ENCODE measurements at regions not wholly inside any gene's neighbourhood (a gene's known extent, or its start where the extent isn't known, plus 50 kb on each side); places are given as distances from the start of the nearest gene placed in this dataset.
"Not testable (repeated sequence)": the region's sequence is repeated elsewhere in the genome, so short reads cannot be mapped to it uniquely, and the experiment has no call there.

DNA sequence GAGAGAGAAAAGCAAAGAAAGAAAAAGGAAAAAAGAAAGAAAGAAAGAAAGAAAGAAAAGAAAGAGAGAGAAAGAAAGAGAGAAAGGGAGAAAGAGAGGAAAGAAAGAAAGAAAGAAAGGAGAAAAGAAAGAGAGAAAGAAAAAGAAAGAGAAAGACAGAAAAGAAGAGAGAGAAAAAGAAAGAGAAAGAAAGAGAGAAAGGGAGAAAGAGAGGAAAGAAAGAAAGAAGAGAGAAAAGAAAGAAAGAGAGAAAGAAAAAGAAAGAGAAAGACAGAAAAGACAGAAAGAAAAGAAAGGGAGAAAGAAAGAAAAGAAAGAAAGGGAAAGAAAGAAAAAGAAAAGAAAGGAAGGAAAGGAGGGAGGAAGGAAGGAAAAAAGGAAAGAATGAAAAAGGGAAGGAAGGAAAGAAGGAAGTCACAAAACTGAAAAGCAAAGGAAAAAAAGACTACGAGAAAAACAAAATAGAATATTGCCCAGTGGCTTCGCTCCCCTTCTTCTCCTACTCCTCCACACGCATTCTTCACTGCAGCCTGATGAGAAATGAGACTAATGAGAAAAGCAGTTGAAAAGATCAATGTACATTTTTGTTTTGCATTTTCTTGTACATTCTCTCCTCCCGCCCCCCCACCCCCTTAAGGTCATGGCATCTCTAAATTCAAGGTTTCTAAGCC, 170.0 kb downstream of the SOD2 start:
- DNase-seq (ENCODE audit: low spot score) = no peak

DNA sequence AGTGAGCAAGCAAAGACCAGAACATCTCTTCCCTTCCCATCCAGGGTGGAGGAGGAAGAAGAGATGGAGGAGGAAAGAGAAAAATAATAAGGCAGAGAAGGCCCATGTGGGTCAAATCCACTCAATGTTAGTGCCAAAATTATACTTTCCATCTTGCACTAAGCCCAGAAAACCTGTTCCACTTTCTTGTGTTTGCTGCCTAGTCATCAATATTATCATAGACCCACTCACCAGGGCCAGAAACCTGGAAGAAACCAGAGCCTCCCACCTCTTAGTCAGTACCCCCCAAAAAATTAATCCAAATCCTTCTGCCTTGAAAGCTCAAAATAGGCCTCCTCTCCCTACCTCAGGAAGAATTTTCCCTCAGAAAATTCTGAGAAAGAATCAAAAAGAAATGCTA, 171.1 kb downstream of the SOD2 start:
- DNase-seq (ENCODE audit: low spot score) = no peak

DNA sequence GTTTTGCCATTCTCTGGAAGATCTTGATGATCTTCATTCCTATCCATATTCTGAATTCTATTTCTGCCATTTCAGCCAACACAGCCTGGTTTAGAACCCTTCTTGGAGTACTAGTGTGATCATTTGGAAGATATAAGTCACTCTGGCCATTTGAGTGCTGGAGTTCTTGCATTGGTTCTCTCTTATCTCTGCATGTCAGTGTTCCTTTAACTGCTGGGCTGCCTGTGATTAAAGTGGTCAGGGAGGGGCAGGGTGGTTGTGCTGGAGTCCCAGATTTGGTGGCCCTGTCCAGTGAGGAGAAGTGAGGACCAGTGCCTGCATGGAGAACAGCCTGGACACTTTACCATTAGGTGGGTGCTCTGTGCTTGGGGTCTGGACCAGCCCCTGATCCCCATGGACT, 173.0 kb downstream of the SOD2 start:
- DNase-seq (ENCODE audit: low spot score) = no peak

DNA sequence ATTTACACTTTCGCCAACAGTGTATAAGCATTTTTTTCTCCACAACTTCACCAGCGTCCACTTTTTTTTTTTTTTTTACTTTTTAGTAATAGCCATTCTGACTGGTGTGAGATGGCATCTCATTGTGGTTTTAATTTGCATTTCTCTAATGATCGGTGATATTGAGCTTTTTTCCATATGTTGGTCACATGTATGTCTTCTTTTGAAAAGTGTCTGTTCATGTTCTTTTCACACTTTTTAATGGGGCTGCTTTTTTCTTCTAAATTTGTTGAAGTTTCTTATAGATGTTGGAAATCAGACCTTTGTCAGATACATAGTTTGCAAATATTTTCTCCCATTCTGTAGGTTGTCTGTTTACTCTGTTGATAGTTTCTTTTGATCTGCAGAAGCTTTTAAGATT, 177.2 kb downstream of the SOD2 start:
- DNase-seq (ENCODE audit: low spot score) = not testable (repeated sequence)

DNA sequence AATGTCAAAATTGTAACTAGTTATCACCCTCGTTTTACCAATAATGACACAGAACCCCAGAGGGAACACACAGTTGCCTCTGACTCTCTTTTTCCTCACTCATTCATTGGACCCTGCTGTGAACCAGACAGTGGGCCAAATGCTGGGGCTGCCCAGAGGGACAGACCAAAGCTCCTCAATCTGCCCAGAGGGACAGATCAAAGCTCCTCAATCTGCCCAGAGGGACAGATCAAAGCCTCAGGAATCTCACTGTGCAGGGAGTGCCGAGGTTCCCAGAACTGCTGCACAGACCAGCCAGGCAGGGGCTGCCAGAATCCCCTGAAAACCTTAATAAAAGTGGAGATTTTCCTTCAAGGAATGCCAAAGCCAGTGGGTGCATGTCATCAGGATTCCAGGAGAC, 179.1 kb downstream of the SOD2 start:
- DNase-seq (ENCODE audit: low spot score) = no peak

DNA sequence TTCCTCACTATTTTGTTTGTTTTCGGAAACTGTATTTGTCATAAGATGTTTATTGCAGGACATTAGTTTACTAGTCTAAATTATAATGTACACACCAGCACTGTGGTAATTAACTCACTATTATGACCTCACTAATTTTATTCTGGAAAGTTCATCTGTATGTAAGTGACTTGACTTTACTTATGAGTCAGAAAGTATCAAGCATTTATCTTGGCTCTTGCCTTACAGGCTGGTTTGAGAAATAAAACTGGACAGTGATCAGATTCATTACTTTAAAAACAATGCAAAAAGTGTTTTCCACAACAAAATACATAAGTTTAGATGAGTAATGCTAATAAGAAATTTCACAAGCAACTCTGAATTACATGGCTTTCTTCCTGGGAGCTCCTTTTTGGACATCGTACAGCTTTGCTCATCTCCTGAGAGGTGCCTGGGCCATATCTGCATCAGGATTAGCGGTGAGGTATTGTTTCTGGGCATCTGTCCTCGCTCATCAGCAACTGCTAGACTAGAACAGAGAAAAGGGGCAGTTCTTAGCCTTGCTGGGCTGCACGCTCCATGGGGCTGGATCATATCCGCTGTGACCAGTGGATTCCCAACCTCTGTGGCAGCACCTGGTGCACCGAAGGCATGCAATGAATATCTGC, 179.8 kb downstream of the SOD2 start:
- no peak for DNase-seq (ENCODE audit: low spot score)

DNA sequence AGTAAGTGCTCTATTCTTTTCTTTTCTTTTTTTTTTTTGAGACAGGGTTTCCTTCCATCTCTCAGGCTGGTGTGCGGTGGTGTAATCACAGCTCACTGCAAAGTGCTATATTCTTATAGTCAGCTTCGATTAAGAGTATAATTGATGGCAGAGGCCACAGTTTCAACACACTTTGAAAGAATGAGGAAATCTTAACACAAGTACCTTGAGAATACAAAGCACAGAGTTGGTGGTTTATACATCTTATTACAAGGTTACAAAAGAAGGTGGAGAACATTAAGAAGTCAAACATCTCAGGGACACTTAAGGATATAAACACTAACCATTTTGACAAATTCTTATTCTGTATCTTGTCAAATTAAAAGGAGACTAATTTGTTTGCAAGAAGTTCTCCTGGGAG, 180.5 kb downstream of the SOD2 start:
- no peak for DNase-seq (ENCODE audit: low spot score)

DNA sequence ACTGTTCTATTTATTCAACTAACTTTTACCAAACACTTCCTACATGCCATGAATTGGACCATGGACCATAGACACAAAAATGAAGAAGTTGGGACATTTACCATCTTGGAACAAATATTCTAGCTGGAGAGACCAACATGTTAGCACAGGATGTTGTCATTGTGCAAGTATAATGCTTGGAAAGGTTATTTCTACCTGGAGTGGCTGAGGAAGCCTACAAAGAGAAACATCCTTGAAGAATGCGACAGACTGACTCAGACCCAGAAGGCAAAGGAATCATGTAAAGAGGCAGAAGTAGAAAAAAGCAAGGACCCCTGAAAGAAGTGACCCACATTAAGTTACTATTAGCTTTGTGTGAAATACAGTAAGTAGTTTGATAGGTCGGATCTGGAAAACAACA, 180.9 kb downstream of the SOD2 start:
- no peak for DNase-seq (ENCODE audit: low spot score)

DNA sequence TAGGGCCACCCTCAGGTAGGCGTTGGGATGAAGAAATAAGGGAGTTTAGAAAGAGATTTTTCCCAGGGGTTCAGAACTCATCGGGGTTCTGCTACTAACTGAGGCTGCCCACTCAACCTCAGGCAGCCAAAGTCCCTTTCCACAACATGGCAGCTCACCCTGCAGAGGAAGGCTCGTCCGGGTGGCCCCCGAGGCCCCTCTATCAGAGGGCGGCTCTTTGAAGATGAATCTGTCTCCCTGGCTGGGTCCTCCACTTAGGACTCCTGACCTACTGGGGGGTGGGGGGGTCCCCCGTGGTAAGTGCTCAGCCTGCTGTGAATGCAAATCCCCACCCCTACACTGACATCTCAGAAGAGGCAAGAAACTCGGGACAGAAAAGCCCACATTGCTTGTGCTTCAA, 182.9 kb downstream of the SOD2 start:
- DNase-seq (ENCODE audit: low spot score) = no peak

DNA sequence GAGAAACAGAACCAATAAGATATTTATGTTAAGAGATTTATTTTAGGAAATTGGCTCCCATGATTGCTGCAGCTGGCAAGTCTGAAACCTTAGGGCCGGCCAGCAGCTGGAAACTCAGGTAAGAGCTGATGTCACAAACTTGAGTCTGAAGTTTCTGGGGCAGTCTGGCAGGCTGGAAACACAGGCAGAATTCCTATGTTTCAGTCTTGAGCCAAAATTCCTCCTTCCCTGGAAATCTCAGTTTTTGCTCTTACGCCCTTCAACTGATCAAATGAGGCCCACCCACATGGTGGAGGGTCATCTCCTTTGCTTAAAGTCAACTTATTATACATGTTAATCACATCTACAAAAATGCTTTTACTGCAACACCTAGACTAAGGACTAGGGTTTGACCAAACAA, 184.1 kb downstream of the SOD2 start:
- DNase-seq (ENCODE audit: low spot score) = no peak

DNA sequence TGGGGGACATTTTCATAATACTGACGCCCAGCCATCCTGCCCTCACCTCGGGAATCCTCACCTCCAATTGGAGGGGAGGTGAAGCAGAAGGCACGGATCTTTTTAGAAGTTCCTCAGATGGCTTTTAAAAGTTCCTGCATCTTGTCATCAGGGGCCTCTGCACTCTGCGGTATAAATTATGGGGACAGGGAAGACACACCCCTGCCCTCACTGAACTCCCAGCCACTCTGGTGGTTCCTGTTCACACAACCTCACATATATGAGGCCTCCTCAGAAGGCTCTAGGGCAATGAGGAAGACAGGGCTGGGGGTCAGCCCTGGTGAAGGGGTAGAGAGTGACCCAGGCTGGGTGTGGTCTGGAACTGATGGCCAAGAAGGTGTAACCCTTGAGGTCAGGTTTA, 187.0 kb downstream of the SOD2 start:
- DNase-seq (ENCODE audit: low spot score) = no peak

DNA sequence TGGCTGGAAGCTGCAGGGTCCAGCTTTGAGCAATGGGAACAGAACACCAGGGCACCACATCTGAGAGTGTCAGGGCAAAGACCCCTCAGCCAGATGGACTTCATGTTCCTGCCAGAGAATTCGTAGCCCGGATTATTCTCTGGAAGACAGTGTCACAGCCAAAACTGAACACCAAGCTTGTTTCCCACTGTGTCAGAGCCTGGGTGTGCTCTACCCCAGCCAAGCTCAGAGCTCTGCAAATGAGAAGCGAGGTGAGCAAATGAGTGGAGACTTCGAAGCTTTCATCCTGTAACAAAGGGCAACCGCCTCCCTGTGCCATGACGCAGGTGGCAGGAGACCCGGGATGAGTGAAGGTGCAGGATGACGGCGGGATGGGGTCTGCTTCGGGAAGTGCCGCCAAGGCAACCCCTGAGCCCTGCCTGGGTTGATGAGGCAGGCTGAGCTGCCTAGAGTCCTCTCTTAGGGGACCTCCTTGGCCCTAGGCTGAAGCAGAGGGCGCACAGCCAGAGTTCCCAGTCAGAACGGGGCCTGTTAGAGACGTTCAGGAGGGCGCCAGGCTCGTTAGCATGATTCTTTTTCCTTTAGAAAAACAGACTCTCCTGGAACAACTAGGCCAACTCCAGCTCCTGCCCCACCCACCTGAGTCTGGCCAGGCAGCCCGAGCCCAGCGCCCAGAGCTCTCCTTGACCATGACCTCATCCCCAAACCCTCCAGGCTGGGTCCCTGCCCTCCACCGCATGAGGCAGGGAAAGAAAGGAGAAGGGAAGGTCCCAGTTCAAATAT, 187.7 kb downstream of the SOD2 start:
- DNase-seq (ENCODE audit: low spot score) = no peak

DNA sequence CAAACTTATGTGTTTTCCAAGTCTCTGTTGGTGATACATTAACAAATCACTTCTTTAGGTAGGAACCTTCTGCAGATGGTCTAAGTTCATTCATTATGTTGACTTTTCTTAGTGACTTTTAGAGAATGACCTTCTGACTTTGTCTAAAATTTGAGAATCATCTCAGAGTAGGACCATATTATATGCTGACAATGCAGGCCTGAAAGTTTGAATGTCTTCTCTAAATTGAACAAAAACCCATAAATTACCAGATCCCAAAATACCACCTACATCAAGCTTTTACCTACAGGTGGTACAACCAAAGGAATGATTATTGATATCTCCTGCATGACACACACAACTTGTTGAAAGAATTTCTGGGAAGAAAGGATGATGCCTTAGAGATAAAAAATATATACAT, 191.5 kb downstream of the SOD2 start:
- no peak for DNase-seq (ENCODE audit: low spot score)

DNA sequence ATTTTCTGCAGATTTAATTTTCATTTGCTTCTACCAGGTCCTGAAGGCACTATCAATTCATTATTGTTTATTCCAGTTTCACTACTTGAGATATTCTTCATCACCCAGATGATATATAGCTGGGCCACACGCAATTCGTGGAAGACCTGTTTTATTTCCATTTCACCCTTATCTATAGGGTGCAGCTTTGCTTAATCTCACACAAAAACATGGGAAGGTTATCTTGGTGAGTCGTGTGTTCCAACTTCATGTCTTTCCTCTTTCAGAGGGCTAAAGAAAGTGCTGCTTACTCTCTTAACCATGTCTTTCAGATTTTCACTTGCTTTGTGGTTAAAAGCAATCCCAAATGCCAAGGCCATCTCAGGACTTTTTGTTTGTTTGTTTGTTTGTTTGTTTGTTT, 194.0 kb downstream of the SOD2 start:
- DNase-seq (ENCODE audit: low spot score) = no peak

DNA sequence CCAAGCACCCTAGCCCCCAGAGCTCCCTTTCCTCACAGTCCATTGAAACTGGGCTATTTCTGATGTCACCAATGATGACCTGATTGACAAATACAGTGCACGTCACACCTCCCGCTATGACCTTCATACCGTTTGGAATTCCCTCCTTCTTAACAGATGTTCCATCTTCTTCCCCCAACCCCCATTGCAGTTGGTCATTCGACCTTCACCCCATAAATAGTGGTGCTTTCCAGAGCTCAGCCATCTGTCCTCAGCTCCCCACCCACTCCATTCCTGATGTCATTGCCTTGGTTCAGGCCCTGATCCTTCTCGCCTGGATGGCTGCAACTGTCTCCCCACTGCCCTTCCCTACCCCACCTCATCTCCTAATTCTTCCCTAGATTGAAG, 198.5 kb downstream of the SOD2 start:
- no peak for DNase-seq (ENCODE audit: low spot score)

DNA sequence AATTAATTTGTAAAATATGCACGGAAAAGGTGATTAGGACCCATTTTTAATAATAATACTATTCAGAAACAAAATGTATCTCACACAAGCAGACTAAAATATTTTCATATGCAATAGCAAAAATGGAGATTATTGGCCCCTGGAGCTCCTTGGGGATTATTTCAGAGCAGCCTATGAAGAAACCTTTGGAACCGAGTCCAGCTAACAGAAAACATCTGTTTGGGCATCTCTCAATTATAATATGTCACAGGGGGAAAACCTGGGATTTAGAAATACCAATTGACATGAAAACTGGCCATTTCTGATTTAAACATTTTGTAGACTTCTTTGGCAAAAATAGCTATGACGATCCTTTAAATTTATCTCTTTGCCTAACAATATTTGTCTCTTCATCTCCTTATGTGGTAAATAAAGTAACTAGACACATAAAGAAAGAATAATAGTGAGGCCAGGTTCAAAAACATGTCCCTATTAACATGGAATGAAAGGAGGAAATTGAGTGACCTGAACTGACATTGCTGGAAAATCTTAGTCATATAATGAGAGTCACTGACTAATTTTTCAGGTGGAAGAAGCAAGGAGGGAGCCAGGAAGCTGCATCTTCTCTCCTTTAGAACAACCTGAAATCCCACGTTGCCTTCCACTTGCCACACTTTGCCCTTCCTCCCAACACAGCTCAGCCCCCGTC, 199.0 kb downstream of the SOD2 start:
- no peak for DNase-seq (ENCODE audit: low spot score)

DNA sequence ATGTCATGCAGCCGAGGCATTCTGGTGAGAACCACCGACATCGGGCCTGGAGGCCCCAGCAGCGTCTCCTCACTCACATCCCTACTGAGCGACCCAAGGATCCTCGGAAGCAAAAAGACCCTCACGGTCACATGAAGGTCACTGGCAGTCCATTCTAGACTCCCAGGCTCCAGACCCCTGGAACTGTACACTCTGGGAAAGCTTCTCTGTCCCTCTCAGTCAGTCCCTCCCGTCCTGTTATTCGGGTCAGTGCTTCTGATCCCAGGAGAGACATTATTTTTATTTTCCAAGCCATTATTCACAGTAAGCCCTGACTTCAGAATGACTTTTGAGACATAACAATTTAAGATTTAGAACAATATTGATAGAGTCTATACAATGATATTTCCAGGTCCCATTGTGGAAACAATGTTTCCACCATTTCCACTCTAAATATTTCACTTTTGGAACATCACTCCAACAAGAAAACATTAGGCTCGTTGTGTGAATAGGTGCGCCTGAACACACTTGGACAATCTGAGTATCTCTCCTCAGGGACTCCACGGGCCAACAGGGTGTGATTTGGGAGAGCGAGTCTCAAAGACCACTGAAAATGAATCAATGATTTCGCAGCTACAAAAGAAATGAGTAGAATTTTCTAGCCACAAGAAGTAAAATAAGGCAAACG, 199.7 kb downstream of the SOD2 start:
- DNase-seq (ENCODE audit: low spot score) = no peak

DNA sequence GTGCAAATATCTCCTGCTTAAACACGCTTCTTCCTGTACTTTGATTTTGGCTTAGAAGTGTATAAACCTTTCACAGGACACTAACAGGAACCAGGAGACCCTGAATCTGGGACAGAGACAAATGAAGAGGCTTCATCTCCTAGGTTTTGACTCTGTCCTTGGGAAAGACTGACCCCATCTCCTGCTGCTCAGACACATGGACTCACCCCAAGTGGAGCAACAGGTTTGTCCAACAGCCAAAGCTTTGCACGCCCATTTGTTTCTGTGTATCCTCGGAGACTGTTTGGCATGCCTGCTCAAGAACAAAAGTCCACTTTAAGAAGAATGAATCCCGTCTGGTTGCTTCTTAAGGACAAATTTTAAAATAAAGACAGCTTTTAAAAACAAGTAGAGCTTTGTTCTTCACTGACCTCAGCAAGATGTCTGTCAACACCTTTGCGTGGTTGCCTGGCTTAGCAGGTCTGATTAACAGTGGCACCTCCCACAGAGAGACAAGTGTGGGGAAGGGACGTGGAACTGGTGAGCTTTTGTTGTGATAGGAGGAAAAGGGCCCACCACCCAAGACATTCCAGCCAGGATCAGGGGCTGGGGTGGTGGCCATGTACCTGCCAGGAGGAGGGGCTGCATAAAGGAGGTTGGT, 202.6 kb downstream of the SOD2 start:
- peak; percentile 50 for DNase-seq (ENCODE audit: low spot score)

DNA sequence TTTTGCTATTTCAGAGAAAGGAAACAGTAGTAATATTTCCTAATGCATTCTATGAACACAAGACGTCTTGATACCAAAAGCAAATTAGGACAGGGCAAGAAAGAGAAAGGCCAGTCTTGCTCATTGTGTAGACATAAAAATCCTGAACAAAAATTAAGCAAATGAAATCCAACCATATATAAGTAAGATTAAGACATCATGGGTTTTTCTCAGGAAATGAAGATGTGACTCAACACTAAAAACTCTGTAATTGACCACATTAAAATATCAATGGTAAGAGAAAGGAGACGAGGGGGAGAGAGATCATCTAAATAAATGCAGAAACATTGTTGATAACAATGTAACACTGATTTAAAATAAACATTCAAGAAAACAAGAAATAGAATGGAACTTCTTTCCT, 205.4 kb downstream of the SOD2 start:
- DNase-seq (ENCODE audit: low spot score) = no peak

DNA sequence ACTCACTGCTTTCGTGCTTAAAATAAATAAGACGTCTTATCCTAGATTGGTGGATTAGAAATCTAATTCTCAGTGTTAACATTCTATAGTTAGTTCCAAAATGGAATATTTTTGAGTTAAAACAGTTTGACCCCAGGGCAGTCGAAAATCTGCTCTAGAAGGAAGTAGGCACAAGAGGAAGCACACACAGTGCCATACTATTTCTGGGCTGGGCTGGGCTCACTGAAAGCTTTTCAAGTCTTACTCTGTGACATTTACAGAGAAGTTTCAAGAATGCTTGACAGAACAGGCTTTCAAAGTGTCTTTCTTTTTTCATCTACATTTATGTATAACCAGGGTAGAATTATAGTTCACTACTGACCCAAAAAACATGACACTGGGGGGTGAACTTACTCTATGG, 209.8 kb downstream of the SOD2 start:
- no peak for DNase-seq (ENCODE audit: low spot score)

DNA sequence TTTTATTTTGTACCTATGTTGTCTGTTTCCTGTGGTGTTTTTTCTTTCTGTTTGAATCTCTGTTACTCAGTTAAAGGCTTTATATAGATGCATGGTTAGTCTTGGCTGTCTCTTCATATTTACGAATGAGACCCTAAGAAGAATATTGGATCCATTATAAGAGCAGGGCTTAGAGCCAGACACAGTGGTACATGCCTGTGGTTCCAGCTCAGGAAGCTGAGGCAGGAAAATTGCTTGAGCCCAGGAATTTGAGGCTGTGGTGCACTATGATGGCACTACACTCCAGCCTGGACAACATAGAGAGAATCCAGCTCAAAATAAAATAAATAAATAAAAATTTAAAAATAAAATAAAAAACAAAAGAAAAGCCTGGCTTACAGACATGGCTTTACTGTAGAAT, 211.1 kb downstream of the SOD2 start:
- DNase-seq (ENCODE audit: low spot score) = no peak

DNA sequence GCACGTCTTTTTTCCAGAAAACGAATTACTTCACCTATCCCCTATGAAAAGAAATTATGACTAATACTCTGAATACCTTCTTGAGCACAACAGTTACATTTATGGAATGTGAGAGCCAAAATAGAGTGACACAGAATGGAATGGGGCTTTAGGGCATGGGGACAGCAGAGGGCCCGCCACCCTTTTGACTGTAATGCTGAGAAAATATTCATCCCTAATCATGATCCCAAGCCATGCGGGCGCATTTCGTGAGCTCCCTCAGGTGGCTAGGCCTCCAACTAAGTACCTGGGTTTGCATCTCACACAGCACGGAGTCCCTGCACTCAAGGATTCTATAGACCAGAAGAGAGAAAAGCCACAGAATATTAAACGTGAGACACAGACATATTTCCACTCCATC, 212.6 kb downstream of the SOD2 start:
- no peak for DNase-seq (ENCODE audit: low spot score)

Data from mucosa of gallbladder (tissue), 1 donor.